T-helper 2 cell treated with Interferon-gamma antibody and Interleukin-4, amounts not matched to agents 100 ng/mL and 5 ng/mL, for 36 hours (primary cell): ENCODE measurements at regions not wholly inside any gene's neighbourhood (a gene's known extent, or its start where the extent isn't known, plus 50 kb on each side); places are given as distances from the start of the nearest gene placed in this dataset.

Experiments
- intact Hi-C: fragments of 100-400 bp; cut with micrococcal nuclease; formaldehyde crosslinking; loops from one replicate; pipeline ENCODE4 v1.15.1; 2023

DNA sequence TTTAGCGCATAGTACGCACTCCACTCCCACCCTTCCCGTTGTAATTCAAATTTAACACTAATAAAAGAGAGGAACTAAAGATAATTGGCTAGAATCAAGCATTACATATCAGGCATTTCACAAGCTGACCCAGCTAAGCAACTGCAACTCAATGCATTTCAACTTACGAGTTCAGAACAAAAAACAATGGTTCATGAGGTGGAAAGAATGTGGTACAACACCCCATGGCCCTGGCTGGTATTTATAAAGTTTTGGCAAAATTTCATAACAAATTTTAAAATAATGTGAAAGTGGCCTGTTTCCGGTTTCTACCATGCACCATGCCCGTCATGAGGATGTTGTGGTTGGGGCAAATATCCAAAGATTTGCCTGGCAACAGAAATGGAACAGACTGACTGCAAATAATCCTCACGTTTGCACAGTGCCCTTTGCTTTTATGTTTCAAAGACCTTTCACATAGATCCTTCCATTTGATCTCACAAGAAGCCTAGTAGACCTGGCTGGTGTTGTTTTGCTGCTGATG is 455.3 kb upstream of the NR2F2 start:
- intact Hi-C loops: loop anchor here (2.0 kb wide), 1 partner anchor 428 kb away; no protein-coding TSS in a partner anchor

GRCh38 chr15:95880031-95880570 is 450.4 kb upstream of the NR2F2 start:
- intact Hi-C loops: loop anchor here (10.0 kb wide), 1 partner anchor 445 kb away; no protein-coding TSS in a partner anchor

DNA sequence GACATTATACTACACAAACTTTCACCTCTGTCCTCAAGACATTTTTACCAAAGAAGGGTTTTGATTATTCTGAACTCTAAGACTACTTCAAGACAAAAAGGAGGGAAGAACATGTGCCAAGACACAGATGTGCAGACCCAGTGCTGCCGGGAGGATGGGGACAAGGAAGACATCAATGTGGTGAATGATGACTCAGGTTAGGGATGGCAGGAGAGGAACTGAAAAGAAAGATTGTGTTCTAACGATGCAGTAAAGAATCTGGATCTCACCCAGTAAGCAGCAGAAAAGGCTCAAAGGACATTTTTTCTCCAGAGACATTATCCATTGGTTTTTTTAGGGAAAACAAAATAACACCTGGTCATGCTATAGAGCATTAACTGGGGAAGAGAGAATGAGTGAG is 449.9 kb upstream of the NR2F2 start:
- intact Hi-C loops: loop anchor here (10.0 kb wide), 1 partner anchor 444 kb away; no protein-coding TSS in a partner anchor

DNA sequence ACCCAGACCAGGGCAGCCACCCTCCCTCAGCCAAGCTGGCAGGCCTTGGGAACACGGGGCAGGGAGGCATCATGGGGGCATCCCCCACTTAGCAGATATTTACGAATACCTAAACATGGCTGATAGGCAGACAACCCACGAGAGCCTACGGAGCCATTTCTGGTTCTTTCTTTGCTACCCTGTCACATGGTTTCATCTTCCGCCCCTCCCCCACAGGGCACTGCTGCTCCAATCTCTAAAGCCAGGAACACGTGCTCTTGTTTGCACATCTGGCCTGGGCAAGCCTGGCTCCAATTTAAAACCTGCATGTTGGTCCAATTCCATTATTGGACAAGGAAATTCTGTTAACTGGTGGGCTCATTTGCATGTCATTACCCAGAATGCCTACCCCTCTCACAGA is 447.4 kb upstream of the NR2F2 start:
- intact Hi-C loops: loop anchor here (10.0 kb wide), 1 partner anchor 442 kb away; no protein-coding TSS in a partner anchor

DNA sequence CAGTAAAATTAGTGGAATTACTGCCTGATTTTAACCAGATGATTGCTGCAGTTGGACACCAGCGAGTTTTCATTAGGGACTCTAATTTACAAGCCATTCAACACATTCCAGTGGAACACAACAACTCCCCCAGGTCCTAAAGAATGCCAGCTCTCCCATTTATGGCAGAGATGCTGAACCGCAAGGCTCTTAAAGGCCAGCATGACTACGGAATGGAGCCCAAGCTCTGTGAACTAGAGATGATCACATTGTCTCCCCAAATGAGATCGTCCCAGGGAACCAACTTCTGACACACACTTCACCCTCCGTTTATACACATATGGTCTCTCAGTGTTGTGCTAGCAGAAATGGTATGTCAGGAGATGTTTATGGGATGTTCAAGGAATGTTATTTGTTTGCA is 446.2 kb upstream of the NR2F2 start:
- intact Hi-C loops: loop anchor here (10.0 kb wide), 1 partner anchor 441 kb away; no protein-coding TSS in a partner anchor

- intact Hi-C loops: loop anchor here (10.0 kb wide), 1 partner anchor 437 kb away; no protein-coding TSS in a partner anchor
Measured at GRCh38 chr15:95887666-95888390, 442.7 kb upstream of the NR2F2 start.

- intact Hi-C loops: loop anchor here (10.0 kb wide), 1 partner anchor 436 kb away; no protein-coding TSS in a partner anchor
Measured at GRCh38 chr15:95888762-95889161, 441.7 kb upstream of the NR2F2 start.

DNA sequence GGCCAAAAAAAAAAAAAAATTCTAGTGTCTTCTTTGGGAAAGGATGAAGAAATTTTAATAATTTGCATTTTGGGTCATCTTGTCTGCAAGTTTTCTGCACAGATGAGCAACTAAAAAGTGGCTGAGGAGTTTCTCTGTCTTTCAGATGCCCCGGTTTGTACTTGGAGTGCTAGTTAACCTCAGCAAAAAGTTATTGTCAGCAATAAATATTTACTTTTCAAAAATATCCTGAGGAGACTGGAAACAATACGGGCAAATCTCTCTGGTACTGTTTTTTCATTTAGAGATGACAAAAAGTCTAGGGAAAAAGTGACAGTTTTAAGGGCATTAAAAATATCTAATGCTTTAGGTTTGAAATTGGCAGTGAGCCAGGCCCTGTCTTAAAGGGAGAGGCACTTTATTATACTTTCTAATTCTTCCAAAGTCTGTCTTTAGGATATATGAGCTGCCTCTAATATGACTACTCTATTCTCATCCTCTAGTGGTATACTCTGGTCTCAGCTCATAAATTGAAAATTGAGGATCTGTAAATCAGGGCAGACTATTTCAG is 436.0 kb upstream of the NR2F2 start:
- intact Hi-C loops: no loop called here

DNA sequence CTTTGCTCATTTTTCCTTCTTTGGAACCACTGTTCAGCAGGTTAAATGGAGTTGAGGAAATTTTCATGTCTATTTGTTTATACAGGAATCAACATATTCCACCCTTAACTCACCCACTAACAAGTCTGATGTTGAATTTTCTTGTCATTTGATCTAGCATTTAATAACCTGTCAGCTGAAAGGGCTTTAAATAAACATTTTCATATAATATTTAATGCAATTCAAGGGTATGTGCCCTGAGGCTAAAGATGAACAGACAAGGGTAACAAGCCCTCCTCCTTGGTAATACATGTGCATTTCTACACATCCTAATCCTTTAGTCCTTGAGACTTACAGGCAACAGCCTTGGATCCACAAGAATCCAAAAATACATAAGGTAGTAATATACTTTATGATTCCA is 435.0 kb upstream of the NR2F2 start:
- intact Hi-C loops: no loop called here

- intact Hi-C loops: no loop called here
Measured at GRCh38 chr15:95897651-95898050, 432.8 kb upstream of the NR2F2 start.

DNA sequence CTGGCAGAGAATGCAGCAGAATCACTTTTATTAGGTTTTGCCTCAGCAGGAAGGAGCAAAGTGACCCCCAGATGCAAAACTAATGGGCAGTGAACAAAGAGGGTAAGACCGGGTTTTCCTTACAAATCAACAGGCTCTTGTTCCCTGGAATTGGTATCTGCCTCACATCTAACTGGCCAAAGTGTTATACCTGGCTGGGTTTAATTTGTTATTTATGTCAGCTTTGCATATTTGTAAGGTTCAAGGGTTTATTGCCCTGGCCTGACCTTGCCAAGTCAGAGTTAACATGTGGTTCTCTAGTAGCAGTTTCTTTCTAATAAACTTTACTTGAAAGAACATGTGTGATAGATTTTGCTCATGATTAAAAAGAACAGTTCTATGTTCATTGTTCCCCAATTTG is 431.7 kb upstream of the NR2F2 start:
- intact Hi-C loops: no loop called here

DNA sequence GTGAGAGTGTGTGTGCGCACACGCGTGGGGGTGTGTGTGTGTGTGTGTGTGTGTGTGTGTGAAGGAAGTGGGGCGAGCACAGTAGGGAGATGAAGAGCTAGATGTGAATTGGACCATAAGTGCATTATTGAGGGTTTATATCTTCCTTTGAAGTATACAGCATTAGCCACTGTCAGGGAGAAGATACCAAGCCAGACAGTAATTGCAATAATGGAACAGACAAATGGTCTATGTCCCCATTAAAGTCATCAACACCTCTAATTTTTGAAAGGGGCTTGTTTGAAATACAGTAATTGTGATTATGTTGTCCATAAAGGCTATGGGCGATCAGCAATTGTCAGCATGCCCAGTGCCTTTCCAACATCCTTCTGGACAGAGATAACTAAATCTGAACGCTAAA is 429.2 kb upstream of the NR2F2 start:
- intact Hi-C loops: no loop called here

DNA sequence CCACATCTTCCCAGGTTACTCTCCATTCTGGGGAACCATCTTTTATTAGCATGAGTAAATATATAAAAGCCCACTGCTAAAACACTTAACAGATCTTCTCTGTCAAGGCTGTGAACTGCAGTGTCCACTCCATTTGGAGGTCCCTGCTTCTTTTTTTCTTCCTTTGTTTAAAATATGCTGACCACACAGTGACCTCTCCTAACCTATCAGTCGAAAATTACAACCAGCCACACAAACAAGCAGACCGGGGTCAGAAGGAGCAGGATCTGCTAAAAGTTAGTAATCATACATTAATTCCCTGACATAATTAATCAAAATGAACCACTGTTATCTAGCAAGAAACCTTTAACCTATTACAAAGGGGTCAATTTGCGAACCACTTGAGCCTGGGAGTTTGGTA is 427.9 kb upstream of the NR2F2 start:
- intact Hi-C loops: no loop called here

DNA sequence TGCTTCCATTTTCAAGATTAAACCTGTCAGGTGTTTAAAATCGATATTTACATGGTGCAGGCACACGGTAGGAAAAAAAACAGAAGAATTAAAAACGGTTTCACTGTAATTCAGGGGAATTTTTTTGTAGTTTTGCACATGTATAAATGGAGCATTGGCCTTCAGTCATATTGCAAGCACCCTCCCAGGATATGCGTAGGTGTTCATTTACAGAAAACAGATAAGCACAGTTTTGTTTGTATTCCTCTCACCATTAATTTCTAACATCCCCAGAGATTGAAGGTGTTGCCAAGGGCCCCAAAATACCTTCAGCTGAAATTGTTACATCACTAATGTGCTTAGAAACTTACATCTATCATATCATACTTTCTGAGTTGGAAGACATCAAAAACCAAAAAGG is 427.1 kb upstream of the NR2F2 start:
- intact Hi-C loops: no loop called here

- intact Hi-C loops: no loop called here
Measured at GRCh38 chr15:95910643-95911212, 419.8 kb upstream of the NR2F2 start.

- intact Hi-C loops: no loop called here
Measured at GRCh38 chr15:95911570-95912279, 418.8 kb upstream of the NR2F2 start.

- intact Hi-C loops: no loop called here
Measured at GRCh38 chr15:95912280-95912625, 418.2 kb upstream of the NR2F2 start.

DNA sequence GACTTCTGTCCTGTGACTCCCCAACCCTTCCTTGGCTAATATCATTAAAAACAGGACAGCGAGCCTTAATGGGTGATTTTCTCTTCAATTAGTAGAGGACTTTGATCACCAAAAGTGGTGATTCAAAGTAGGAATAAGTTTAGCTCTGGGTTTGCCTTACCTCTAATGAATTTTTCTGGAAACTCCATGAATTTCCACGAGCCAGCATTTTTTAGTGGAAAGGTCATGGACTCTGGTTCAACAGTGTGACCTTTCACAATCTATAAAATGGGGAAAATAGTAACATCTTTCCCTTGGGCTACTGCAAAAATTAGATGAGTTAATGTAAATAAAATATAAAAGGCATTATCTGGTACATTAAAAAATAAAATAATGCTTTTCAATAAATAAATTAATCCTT is 417.8 kb upstream of the NR2F2 start:
- intact Hi-C loops: no loop called here

GRCh38 chr15:95916568-95916967 is 413.9 kb upstream of the NR2F2 start:
- intact Hi-C loops: no loop called here

DNA sequence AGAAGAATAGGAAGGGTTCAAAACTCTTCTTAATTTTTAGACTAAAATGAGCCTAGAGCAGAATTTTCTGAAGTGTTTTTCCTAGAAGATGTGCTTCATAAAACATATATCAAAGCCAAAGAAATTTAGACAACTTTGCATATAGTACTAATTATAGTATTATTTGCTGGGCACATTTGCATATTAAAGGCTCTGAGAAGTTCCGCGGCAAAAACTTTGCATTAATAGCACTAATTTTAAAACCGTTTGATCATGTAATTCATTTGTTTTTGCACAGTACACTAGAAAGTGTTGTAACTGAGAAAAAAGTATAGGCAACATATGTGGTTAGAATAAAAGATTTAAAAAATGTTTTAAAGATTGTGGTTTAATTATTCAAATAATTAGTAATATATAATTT is 412.0 kb upstream of the NR2F2 start:
- intact Hi-C loops: no loop called here

GRCh38 chr15:95919460-95919859 is 411.0 kb upstream of the NR2F2 start:
- intact Hi-C loops: no loop called here

DNA sequence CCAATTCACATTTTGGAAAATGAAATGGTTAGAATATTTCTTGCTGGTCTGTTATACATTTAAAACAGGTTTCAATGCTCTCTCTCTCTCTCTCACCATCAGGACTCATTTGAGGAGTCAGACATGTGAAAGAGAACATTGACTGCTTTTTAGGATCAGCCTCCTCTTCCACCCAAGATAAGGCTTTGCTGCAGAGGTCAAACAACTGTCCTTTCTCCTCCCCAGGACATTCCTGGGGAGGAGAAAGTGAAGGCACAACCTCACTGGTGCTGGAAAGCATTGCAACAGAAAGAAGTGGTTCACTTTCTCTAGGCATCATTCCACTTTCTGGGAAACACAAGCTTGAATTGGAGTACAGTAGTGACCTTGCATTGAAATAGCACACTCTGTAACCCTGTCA is 409.1 kb upstream of the NR2F2 start:
- intact Hi-C loops: no loop called here
